Ovary (tissue), 7 donors: ENCODE measurements at regions not wholly inside any gene's neighbourhood (a gene's known extent, or its start where the extent isn't known, plus 50 kb on each side); places are given as distances from the start of the nearest gene placed in this dataset.

Source experiments
- DNase-seq, 5 donors: peaks; one replicate each; pipeline ENCODE4 v3.0.0-alpha.2; 2019 to 2020
- H3K27ac ChIP-seq, 2 donors: fragments of 200-600 bp; one replicate each; pipeline versions ENCODE4 v1.5.1 to v1.8.0; 2019 to 2022
- H3K27me3 ChIP-seq: fragments of 200-600 bp; one replicate; pipeline ENCODE4 v1.8.0; 2022
- H3K36me3 ChIP-seq: fragments of 200-600 bp; sonication (generic); one replicate; pipeline ENCODE4 v1.5.1; 2019
- H3K4me1 ChIP-seq: one replicate; pipeline ENCODE4 v1.8.1; 2013; ENCODE audit warnings: mild to moderate bottlenecking, moderate library complexity; ENCODE audit not compliant: insufficient read depth
- H3K4me3 ChIP-seq: fragments of 200-600 bp; sonication (generic); one replicate; pipeline ENCODE4 v1.5.1; 2017
- H3K9me3 ChIP-seq, 2 donors: fragments of 200-600 bp in 1 of 2; sonication (generic) in 1 of 2; one replicate each; pipeline versions ENCODE4 v1.5.1 to v1.8.1; 2013 to 2019; ENCODE audit warnings: mild to moderate bottlenecking in 1 of 2, moderate library complexity in 1 of 2
- CTCF ChIP-seq, 3 donors: fragments of 450-650 bp in 2 of 3; fragments of 200-600 bp in 1 of 3; IDR thresholded peaks; one replicate each; pipeline versions ENCODE4 v1.5.1 to v1.8.0; 2016 to 2022; ENCODE audit warnings: antibody characterized with exemption in 3 of 3, mild to moderate bottlenecking in 1 of 3
- EP300 ChIP-seq: sonication (generic); formaldehyde crosslinking; IDR thresholded peaks from one replicate; pipeline ENCODE4 v1.6.1; 2017; ENCODE audit warnings: antibody characterized with exemption
- POLR2A ChIP-seq: fragments of 450-650 bp; IDR thresholded peaks from one replicate; pipeline ENCODE4 v1.6.1; 2017; ENCODE audit warnings: antibody characterized with exemption, mild to moderate bottlenecking, moderate library complexity
- WGBS, 3 donors: extraction: QIAGEN DNeasy Blood & Tissue Kit in 1 of 3; methylation state at CpG; one replicate each; pipeline versions ENCODE4 v1.1.5 to v1.1.7; 2013 to 2017; 5-methylcytosine and 5-hydroxymethylcytosine counted together
- intact Hi-C, 4 donors: fragments of 100-400 bp; cut with DNase I; formaldehyde crosslinking; loops; one replicate each; pipeline versions ENCODE4 v1.11.0 to v1.15.1; 2022 to 2023
- donor health status: DM: no; HTN: no; CAD: no; lungs with moderate emphysema.
- donor health status: DM: no; HTN: no; CAD: no.
- donor health status: Bipolar disorder and iron deficiency.
- donor health status: DM: no; HTN: no; CAD: no.
- donor health status: DM: yes; HTN: yes; CAD: no.

GRCh38 chr9:110089681-110090370, 118.1 kb downstream of the C9orf152 start:
- intact Hi-C loops, result no loop called here
- Histone ChIP-seq H3K4me1 (peaks cover 5% of the 10 kb centered on the region), H3K36me3 (no peaks in the 10 kb centered on the region), H3K27ac (no peak overlapping the region), H3K27me3 (no peaks in the 10 kb centered on the region), H3K4me3 (no peak overlapping the region), H3K9me3 (no peaks in the 10 kb centered on the region)
- no peak for DNase-seq
- TF ChIP-seq CTCF (IDR thresholded peaks at IDR 0.05), result no peak
- TF ChIP-seq POLR2A, result no peak
- TF ChIP-seq EP300, result no peak
- WGBS, 3 donors, result 58 to 76% (median 64%) methylated on average over 12 of the region's 12 CpGs

GRCh38 chr9:110092792-110093191, 115.2 kb downstream of the C9orf152 start:
- no peak overlapping the region for H3K4me3 ChIP-seq

GRCh38 chr9:110093417-110093816, 114.5 kb downstream of the C9orf152 start:
- H3K36me3 ChIP-seq, result no peaks in the 10 kb centered on the region
- H3K27ac ChIP-seq, result no peak overlapping the region
- WGBS, 3 donors, result 87 to 91% (median 88%) methylated on average over 2 of the region's 2 CpGs
- H3K4me1 ChIP-seq, result peaks cover 9% of the 10 kb centered on the region
- no peaks in the 10 kb centered on the region for H3K9me3 ChIP-seq
- no peak for DNase-seq
- no peak for TF ChIP-seq CTCF (IDR thresholded peaks at IDR 0.05)
- TF ChIP-seq EP300, result no peak
- TF ChIP-seq POLR2A, result no peak
- H3K4me3 ChIP-seq, result no peak overlapping the region
- intact Hi-C loops, result no loop called here
- no peaks in the 10 kb centered on the region for H3K27me3 ChIP-seq

More at GRCh38 chr9:110092792-110093191, 115.2 kb downstream of the C9orf152 start:
- WGBS, 3 donors, result 90 to 96% (median 96%) methylated on average over 5 of the region's 5 CpGs
- Histone ChIP-seq H3K27ac (no peak overlapping the region), H3K4me1 (peaks cover 9% of the 10 kb centered on the region), H3K36me3 (no peaks in the 10 kb centered on the region), H3K9me3 (no peaks in the 10 kb centered on the region), H3K27me3 (no peaks in the 10 kb centered on the region)
- intact Hi-C loops, result no loop called here
- no peak for DNase-seq
- TF ChIP-seq POLR2A (no peak), EP300 (no peak), CTCF (IDR thresholded peaks at IDR 0.05) (no peak)

- DNase-seq, result no peak
- intact Hi-C loops, result no loop called here
- H3K4me1 ChIP-seq, result peaks cover 9% of the 10 kb centered on the region
- WGBS, 3 donors, result 97 to 99% (median 98%) methylated on average over 4 of the region's 4 CpGs
- no peaks in the 10 kb centered on the region for H3K36me3 ChIP-seq
- no peak overlapping the region for H3K4me3 ChIP-seq
- H3K9me3 ChIP-seq, result no peaks in the 10 kb centered on the region
- TF ChIP-seq EP300 (no peak), POLR2A (no peak), CTCF (IDR thresholded peaks at IDR 0.05) (no peak)
- no peaks in the 10 kb centered on the region for H3K27me3 ChIP-seq
- H3K27ac ChIP-seq, result no peak overlapping the region
These were observed 114.1 kb downstream of the C9orf152 start for GRCh38 chr9:110093871-110094270.
